ENCODE measurements at regions not wholly inside any gene's neighbourhood (a gene's known extent, or its start where the extent isn't known, plus 50 kb on each side); places are given as distances from the start of the nearest gene placed in this dataset.

DNA sequence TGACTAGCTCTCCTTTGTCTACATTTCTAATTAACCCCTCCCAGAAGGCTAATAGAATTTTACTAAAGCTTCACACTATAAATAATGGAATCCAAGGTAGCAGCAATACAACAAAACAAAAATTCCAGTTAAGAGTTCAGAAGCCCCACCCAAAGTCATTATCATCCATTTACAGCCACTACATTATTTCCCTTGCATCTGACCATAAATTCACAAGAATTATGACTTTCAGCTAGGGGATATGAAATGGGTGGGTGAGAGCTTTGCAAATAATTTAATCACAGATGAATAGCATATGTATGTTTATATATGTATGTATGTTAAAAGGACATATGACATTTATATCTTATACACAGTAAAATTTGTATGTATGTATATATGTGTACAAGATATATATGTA, 65.3 kb upstream of the PTGDR start:
- Mint-ChIP-seq H3K4me1 (no peaks in the 10 kb centered on the region), H3K9me3 (peaks cover 4 to 15% (median 8%) of the 10 kb centered on the region in 7 donors), H3K27me3 (ENCODE audit: low read depth in 3 of 3) (no peaks in the 10 kb centered on the region), H3K27ac (no peak overlapping the region), H3K4me3 (no peak overlapping the region), H3K36me3 (no peaks in the 10 kb centered on the region)
- H3K4me1 ChIP-seq (ENCODE audit: control insufficient read depth in 1 of 2, insufficient read depth in 2 of 2, low read length in 2 of 2), result no peaks in the 10 kb centered on the region
- peaks cover under 1 to 3% of the 10 kb centered on the region in 2 donors for H3K9me3 ChIP-seq (replicated peaks in 1 of 2; ENCODE audit: control insufficient read depth in 1 of 2, insufficient read depth in 1 of 2, low read length in 2 of 2)
- no peaks in the 10 kb centered on the region for H3K36me3 ChIP-seq (replicated peaks in 1 of 2; ENCODE audit: control insufficient read depth in 1 of 2, insufficient read depth in 2 of 2, low read length in 2 of 2)
- no peak overlapping the region for H3K4me2 ChIP-seq (replicated peaks; ENCODE audit: extremely low read depth, low read length, poor library complexity, severe bottlenecking)
- no peak overlapping the region for H3K4me3 ChIP-seq (replicated peaks in 1 of 3; ENCODE audit: low read depth in 2 of 3, low read length in 3 of 3)
- H4K20me1 ChIP-seq (ENCODE audit: insufficient read depth, low read length), result no peaks in the 10 kb centered on the region
- TF ChIP-seq, protein P1, sequence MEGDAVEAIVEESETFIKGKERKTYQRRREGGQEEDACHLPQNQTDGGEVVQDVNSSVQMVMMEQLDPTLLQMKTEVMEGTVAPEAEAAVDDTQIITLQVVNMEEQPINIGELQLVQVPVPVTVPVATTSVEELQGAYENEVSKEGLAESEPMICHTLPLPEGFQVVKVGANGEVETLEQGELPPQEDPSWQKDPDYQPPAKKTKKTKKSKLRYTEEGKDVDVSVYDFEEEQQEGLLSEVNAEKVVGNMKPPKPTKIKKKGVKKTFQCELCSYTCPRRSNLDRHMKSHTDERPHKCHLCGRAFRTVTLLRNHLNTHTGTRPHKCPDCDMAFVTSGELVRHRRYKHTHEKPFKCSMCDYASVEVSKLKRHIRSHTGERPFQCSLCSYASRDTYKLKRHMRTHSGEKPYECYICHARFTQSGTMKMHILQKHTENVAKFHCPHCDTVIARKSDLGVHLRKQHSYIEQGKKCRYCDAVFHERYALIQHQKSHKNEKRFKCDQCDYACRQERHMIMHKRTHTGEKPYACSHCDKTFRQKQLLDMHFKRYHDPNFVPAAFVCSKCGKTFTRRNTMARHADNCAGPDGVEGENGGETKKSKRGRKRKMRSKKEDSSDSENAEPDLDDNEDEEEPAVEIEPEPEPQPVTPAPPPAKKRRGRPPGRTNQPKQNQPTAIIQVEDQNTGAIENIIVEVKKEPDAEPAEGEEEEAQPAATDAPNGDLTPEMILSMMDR (IDR thresholded peaks at IDR 0.05), result no peak
- no peak overlapping the region for H2AFZ ChIP-seq (ENCODE audit: insufficient read depth, low read depth, low read length, poor library complexity, severe bottlenecking)
- no peak overlapping the region for H3K9ac ChIP-seq (ENCODE audit: insufficient read depth, low read length, poor library complexity, severe bottlenecking)
- H3K27me3 ChIP-seq (ENCODE audit: control insufficient read depth in 2 of 2, insufficient read depth in 2 of 2, low read length in 2 of 2), result no peaks in the 10 kb centered on the region
- no peak overlapping the region for H3K27ac ChIP-seq (ENCODE audit: low read depth in 1 of 2, low read length in 2 of 2)
- DNase-seq, result no peak
- intact Hi-C loops (cut with micrococcal nuclease), result no loop called here
- no peaks in the 10 kb centered on the region for H3K79me2 ChIP-seq (ENCODE audit: insufficient read depth, low read length)

- Histone ChIP-seq H3K79me2 (ENCODE audit: insufficient read depth, low read length) (no peaks in the 10 kb centered on the region), H3K27ac (ENCODE audit: low read depth in 1 of 2, low read length in 2 of 2) (no peak overlapping the region), H4K20me1 (ENCODE audit: insufficient read depth, low read length) (no peaks in the 10 kb centered on the region), H3K4me1 (ENCODE audit: control insufficient read depth in 1 of 2, insufficient read depth in 2 of 2, low read length in 2 of 2) (no peaks in the 10 kb centered on the region), H2AFZ (ENCODE audit: insufficient read depth, low read depth, low read length, poor library complexity, severe bottlenecking) (no peak overlapping the region), H3K9ac (ENCODE audit: insufficient read depth, low read length, poor library complexity, severe bottlenecking) (no peak overlapping the region), H3K27me3 (ENCODE audit: control insufficient read depth in 2 of 2, insufficient read depth in 2 of 2, low read length in 2 of 2) (no peaks in the 10 kb centered on the region), H3K4me2 (replicated peaks; ENCODE audit: extremely low read depth, low read length, poor library complexity, severe bottlenecking) (no peak overlapping the region), H3K4me3 (replicated peaks in 1 of 3; ENCODE audit: low read depth in 2 of 3, low read length in 3 of 3) (no peak overlapping the region), H3K36me3 (replicated peaks in 1 of 2; ENCODE audit: control insufficient read depth in 1 of 2, insufficient read depth in 2 of 2, low read length in 2 of 2) (no peaks in the 10 kb centered on the region), H3K9me3 (replicated peaks in 1 of 2; ENCODE audit: control insufficient read depth in 1 of 2, insufficient read depth in 1 of 2, low read length in 2 of 2) (no peaks in the 10 kb centered on the region)
- no peak for DNase-seq
- WGBS (ENCODE audit: insufficient coverage), result 83% methylated on average over 1 of the region's 4 CpGs
- TF ChIP-seq, protein P1 (IDR thresholded peaks at IDR 0.05), result no peak
- Mint-ChIP-seq H3K36me3 (no peaks in the 10 kb centered on the region), H3K4me1 (no peaks in the 10 kb centered on the region), H3K9me3 (peaks cover under 1 to 4% (median 2%) of the 10 kb centered on the region in 7 donors), H3K27ac (no peak overlapping the region), H3K27me3 (ENCODE audit: low read depth in 3 of 3) (peaks cover 0 to 1% (median 0%) of the 10 kb centered on the region in 3 donors), H3K4me3 (no peak overlapping the region)
- intact Hi-C loops (cut with micrococcal nuclease), result no loop called here
Measured at GRCh38 chr14:52190337-52190931, 77.1 kb upstream of the PTGDR start.
